ENCODE measurements at regions not wholly inside any gene's neighbourhood (a gene's known extent, or its start where the extent isn't known, plus 50 kb on each side); places are given as distances from the start of the nearest gene placed in this dataset.

- intact Hi-C loops (cut with micrococcal nuclease; ENCODE audit: unreplicated experiment) = no loop called here
- Histone ChIP-seq H3K27ac (no peak overlapping the region), H3K9me2 (ENCODE audit: insufficient read depth) (no peaks in the 10 kb centered on the region), H3K4me1 (replicated peaks; ENCODE audit: insufficient read depth) (peaks cover 29% of the 10 kb centered on the region), H3K79me2 (ENCODE audit: low read depth) (no peaks in the 10 kb centered on the region), H2AFZ (no peak overlapping the region), H3K4me3 (no peak overlapping the region), H3K4me2 (no peak overlapping the region), H3K9me3 (ENCODE audit: insufficient read depth, low read depth) (no peaks in the 10 kb centered on the region), H3K27me3 (ENCODE audit: insufficient read depth, low read depth) (no peaks in the 10 kb centered on the region), H3K36me3 (ENCODE audit: low read depth) (no peaks in the 10 kb centered on the region), H4K20me1 (ENCODE audit: insufficient read depth) (no peaks in the 10 kb centered on the region), H3F3A (ENCODE audit: insufficient read depth, low read depth) (peaks cover 5% of the 10 kb centered on the region; the same call in 1 of the 2 replicates)
- ChIA-PET POLR2A (ENCODE audit: unreplicated experiment) (no interaction called here), CTCF (no interaction called here)
- TF ChIP-seq CTCF (conservative IDR thresholded peaks at IDR 0.05) (no peak), EZH2 (IDR thresholded peaks at IDR 0.05; ENCODE audit: low read depth) (no peak)
- no TSS peak for BruUV-seq (replicated peaks)
- DNase-seq = no peak
These were observed 340.5 kb upstream of the PRDM1 start for GRCh38 chr6:105745464-105746129.

- H4K20me1 ChIP-seq (ENCODE audit: insufficient read depth) = no peaks in the 10 kb centered on the region
- no peak overlapping the region for H2AFZ ChIP-seq
- H3K9me3 ChIP-seq (ENCODE audit: insufficient read depth, low read depth) = no peaks in the 10 kb centered on the region
- H3K27me3 ChIP-seq (ENCODE audit: insufficient read depth, low read depth) = no peaks in the 10 kb centered on the region
- H3K27ac ChIP-seq = no peak overlapping the region
- H3F3A ChIP-seq (ENCODE audit: insufficient read depth, low read depth) = peaks cover 5% of the 10 kb centered on the region; the same call in 1 of the 2 replicates
- CTCF ChIA-PET = no interaction called here
- TF ChIP-seq CTCF (conservative IDR thresholded peaks at IDR 0.05) (no peak), EZH2 (IDR thresholded peaks at IDR 0.05; ENCODE audit: low read depth) (no peak)
- H3K4me2 ChIP-seq = no peak overlapping the region
- intact Hi-C loops (cut with micrococcal nuclease; ENCODE audit: unreplicated experiment) = no loop called here
- no peak overlapping the region for H3K4me3 ChIP-seq
- H3K36me3 ChIP-seq (ENCODE audit: low read depth) = no peaks in the 10 kb centered on the region
- DNase-seq = no peak
- POLR2A ChIA-PET (ENCODE audit: unreplicated experiment) = no interaction called here
- no peaks in the 10 kb centered on the region for H3K9me2 ChIP-seq (ENCODE audit: insufficient read depth)
- H3K79me2 ChIP-seq (ENCODE audit: low read depth) = no peaks in the 10 kb centered on the region
- BruUV-seq (replicated peaks) = no TSS peak
- peaks cover 29% of the 10 kb centered on the region for H3K4me1 ChIP-seq (replicated peaks; ENCODE audit: insufficient read depth)
These were observed 341.3 kb upstream of the PRDM1 start for GRCh38 chr6:105744815-105745214.

- Histone ChIP-seq H3K9me2 (ENCODE audit: insufficient read depth) (no peaks in the 10 kb centered on the region), H3K27ac (no peak overlapping the region), H3K36me3 (ENCODE audit: low read depth) (no peaks in the 10 kb centered on the region), H3F3A (ENCODE audit: insufficient read depth, low read depth) (no peaks in the 10 kb centered on the region), H3K27me3 (ENCODE audit: insufficient read depth, low read depth) (no peaks in the 10 kb centered on the region), H3K4me1 (replicated peaks; ENCODE audit: insufficient read depth) (peaks cover 10% of the 10 kb centered on the region), H2AFZ (no peak overlapping the region), H4K20me1 (ENCODE audit: insufficient read depth) (no peaks in the 10 kb centered on the region), H3K79me2 (ENCODE audit: low read depth) (no peaks in the 10 kb centered on the region), H3K9me3 (ENCODE audit: insufficient read depth, low read depth) (no peaks in the 10 kb centered on the region), H3K4me3 (no peak overlapping the region), H3K4me2 (no peak overlapping the region)
- ChIA-PET CTCF (no interaction called here), POLR2A (ENCODE audit: unreplicated experiment) (no interaction called here)
- DNase-seq = no peak
- no peak for TF ChIP-seq EZH2 (IDR thresholded peaks at IDR 0.05; ENCODE audit: low read depth)
- BruUV-seq (replicated peaks) = no TSS peak
- intact Hi-C loops (cut with micrococcal nuclease; ENCODE audit: unreplicated experiment) = no loop called here
These were observed 338.2 kb upstream of the PREP start for GRCh38 chr6:105740946-105741645.

All from PC-9 (cell line).